WTC11 (cell line): ENCODE measurements at regions not wholly inside any gene's neighbourhood (a gene's known extent, or its start where the extent isn't known, plus 50 kb on each side); places are given as distances from the start of the nearest gene placed in this dataset.

ENCODE experiments used
- ATAC-seq: fragments of 200-7000 bp; cut with Tn5 transposase; 2 replicates; pipeline ENCODE4 v1.10.0; 2021; ENCODE audit warnings: mild to moderate bottlenecking, moderate library complexity
- CTCF ChIA-PET: fragments of 300-600 bp; sonication (Branson Sonifier 250); formaldehyde crosslinking; loops from one replicate; lab custom pipeline; 2021; ENCODE audit warnings: antibody characterized with exemption; lab: Charles Lee
- POLR2A ChIA-PET: fragments of 350-600 bp; sonication (Branson Sonifier 250); formaldehyde crosslinking; loops from one replicate; lab custom pipeline; 2021; ENCODE audit warnings: antibody characterized with exemption; lab: Charles Lee
- DNase-seq: peaks from one replicate; pipeline ENCODE4 v3.0.0; 2021; ENCODE audit warnings: low spot score
- H3K27ac Mint-ChIP-seq: 2 replicates; pipeline ENCODE4 v1.8.0; 2021; ENCODE audit warnings: mixed read lengths
- H3K27me3 Mint-ChIP-seq: 2 replicates; pipeline ENCODE4 v1.8.0; 2021; ENCODE audit warnings: low read depth, mild to moderate bottlenecking, moderate library complexity, mixed read lengths
- H3K36me3 Mint-ChIP-seq: 2 replicates; pipeline ENCODE4 v1.8.0; 2021; ENCODE audit warnings: mixed read lengths
- H3K4me1 Mint-ChIP-seq: 2 replicates; pipeline ENCODE4 v1.8.0; 2022; ENCODE audit warnings: mixed read lengths
- H3K4me3 Mint-ChIP-seq: 2 replicates; pipeline ENCODE4 v1.8.0; 2021; ENCODE audit warnings: mild to moderate bottlenecking, moderate library complexity, mixed read lengths
- H3K9me3 Mint-ChIP-seq: 2 replicates; pipeline ENCODE4 v1.8.0; 2021; ENCODE audit warnings: mixed read lengths
- FOXJ3 ChIP-seq: sonication (generic); formaldehyde crosslinking; IDR thresholded peaks from 2 replicates; pipeline ENCODE4 v1.9.0; 2021; ENCODE audit warnings: missing genetic modification reagents, mild to moderate bottlenecking, borderline replicate concordance
- FOXP1 ChIP-seq: sonication (generic); formaldehyde crosslinking; IDR thresholded peaks from 2 replicates; pipeline ENCODE4 v1.8.0; 2022; ENCODE audit warnings: missing genetic modification reagents, mild to moderate bottlenecking, moderate library complexity, borderline replicate concordance
- PRDM15 ChIP-seq: sonication (generic); formaldehyde crosslinking; IDR thresholded peaks from 2 replicates; pipeline ENCODE4 v1.8.0; 2022; ENCODE audit warnings: missing genetic modification reagents
- PREB ChIP-seq: sonication (generic); formaldehyde crosslinking; IDR thresholded peaks from 2 replicates; pipeline ENCODE4 v1.8.1; 2022; ENCODE audit warnings: mild to moderate bottlenecking, missing genetic modification reagents, moderate library complexity, borderline replicate concordance
- PRRX2 ChIP-seq: fragments of 250-450 bp; sonication (Bioruptor Pico); IDR thresholded peaks from 2 replicates; pipeline ENCODE4 v1.8.0; 2021; ENCODE audit warnings: mild to moderate bottlenecking
- RORB ChIP-seq: fragments of 250-450 bp; sonication (Bioruptor Pico); IDR thresholded peaks from 2 replicates; pipeline ENCODE4 v1.9.0; 2021; ENCODE audit warnings: mild to moderate bottlenecking
- STAT6 ChIP-seq: sonication (generic); formaldehyde crosslinking; conservative IDR thresholded peaks from 2 replicates; pipeline ENCODE4 v1.8.1; 2023; ENCODE audit warnings: mild to moderate bottlenecking, low read depth, missing genetic modification reagents, moderate library complexity
- ZNF121 ChIP-seq: sonication (generic); formaldehyde crosslinking; IDR thresholded peaks from 2 replicates; pipeline ENCODE4 v1.8.0; 2023; ENCODE audit warnings: missing genetic modification reagents
- ZNF138 ChIP-seq: sonication (generic); formaldehyde crosslinking; conservative IDR thresholded peaks from 2 replicates; pipeline ENCODE4 v1.8.1; 2022; ENCODE audit warnings: mild to moderate bottlenecking, moderate library complexity, missing genetic modification reagents
- ZNF416 ChIP-seq: fragments of 250-450 bp; sonication (Bioruptor Pico); IDR thresholded peaks from 2 replicates; pipeline ENCODE4 v1.9.0; 2021; ENCODE audit warnings: mild to moderate bottlenecking, inconsistent platforms
- ZNF423 ChIP-seq: fragments of 250-450 bp; sonication (Bioruptor Pico); IDR thresholded peaks from 2 replicates; pipeline ENCODE4 v2.1.2; 2022; ENCODE audit warnings: mild to moderate bottlenecking, moderate library complexity
- TF ChIP-seq, protein P1 (sequence below): fragments of 250-450 bp; sonication (Bioruptor Pico); IDR thresholded peaks from 2 replicates; pipeline ENCODE4 v1.9.0; 2021; ENCODE audit warnings: mild to moderate bottlenecking
- TF ChIP-seq, protein P2 (sequence below): sonication (generic); formaldehyde crosslinking; IDR thresholded peaks from 2 replicates; pipeline ENCODE4 v1.8.1; 2023; ENCODE audit warnings: mild to moderate bottlenecking, missing genetic modification reagents
- TF ChIP-seq, protein P3 (sequence below): sonication (generic); formaldehyde crosslinking; IDR thresholded peaks from 2 replicates; pipeline ENCODE4 v1.8.1; 2023; ENCODE audit warnings: mild to moderate bottlenecking, missing genetic modification reagents, moderate library complexity
- TF ChIP-seq, protein P4 (sequence below): fragments of 250-450 bp; sonication (Bioruptor Pico); IDR thresholded peaks from 2 replicates; pipeline ENCODE4 v1.8.0; 2021; ENCODE audit warnings: mild to moderate bottlenecking

DNA sequence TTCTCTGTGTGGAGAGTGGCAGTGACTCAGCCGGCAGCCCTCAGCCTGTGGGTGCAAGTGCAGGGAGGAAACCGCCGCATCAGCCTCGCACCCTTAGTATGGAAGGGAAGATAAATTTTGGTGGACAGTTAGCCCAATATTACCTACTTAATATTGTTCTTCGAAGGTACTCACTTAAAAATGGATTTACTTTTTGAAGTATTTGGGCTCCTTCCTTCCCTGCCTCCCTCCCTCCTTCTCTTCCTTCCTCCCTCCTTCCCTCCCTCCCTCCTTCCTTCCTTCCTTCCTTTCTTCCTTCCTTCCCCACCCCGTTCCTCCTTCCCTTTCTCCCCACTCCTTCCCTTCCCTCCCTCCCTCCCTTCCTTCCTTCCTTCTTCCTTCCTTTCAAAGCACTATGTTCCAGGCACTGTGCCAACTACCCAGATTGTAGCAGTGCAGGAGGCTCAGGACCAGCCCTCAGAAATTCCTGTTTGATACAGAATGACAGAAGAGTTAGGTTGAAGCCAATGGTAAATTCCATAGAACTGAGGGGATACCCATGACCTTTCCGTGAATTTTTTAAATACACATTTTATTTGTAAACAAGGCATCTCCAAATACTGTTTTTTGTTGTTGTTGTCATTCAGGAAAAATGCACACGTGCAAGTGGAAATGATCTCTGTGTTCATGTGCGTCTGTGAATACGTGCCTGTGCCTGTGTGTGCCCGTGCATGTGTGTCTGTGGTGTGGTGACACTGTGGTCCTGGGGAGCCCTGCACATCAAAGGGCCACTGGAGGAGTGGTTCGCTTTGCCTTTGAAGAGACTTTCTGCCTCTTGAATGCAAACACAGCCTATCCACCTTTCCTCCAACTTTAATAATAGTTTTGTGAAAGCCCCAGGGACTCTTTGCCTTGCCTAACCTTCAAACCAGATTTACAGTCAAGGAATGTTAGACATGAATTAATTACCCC lies 141.7 kb downstream of the EDN3 start:
- peaks cover 7% of the 10 kb centered on the region for H3K4me1 Mint-ChIP-seq
- TF ChIP-seq, protein P1, sequence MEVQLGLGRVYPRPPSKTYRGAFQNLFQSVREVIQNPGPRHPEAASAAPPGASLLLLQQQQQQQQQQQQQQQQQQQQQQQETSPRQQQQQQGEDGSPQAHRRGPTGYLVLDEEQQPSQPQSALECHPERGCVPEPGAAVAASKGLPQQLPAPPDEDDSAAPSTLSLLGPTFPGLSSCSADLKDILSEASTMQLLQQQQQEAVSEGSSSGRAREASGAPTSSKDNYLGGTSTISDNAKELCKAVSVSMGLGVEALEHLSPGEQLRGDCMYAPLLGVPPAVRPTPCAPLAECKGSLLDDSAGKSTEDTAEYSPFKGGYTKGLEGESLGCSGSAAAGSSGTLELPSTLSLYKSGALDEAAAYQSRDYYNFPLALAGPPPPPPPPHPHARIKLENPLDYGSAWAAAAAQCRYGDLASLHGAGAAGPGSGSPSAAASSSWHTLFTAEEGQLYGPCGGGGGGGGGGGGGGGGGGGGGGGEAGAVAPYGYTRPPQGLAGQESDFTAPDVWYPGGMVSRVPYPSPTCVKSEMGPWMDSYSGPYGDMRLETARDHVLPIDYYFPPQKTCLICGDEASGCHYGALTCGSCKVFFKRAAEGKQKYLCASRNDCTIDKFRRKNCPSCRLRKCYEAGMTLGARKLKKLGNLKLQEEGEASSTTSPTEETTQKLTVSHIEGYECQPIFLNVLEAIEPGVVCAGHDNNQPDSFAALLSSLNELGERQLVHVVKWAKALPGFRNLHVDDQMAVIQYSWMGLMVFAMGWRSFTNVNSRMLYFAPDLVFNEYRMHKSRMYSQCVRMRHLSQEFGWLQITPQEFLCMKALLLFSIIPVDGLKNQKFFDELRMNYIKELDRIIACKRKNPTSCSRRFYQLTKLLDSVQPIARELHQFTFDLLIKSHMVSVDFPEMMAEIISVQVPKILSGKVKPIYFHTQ (CRISPR knock-in tag): no peak
- TF ChIP-seq ZNF121 (CRISPR knock-in tag) (no peak), PREB (no peak)
- POLR2A ChIA-PET: no interaction called here
- peaks cover 6% of the 10 kb centered on the region; the same call in 1 of the 2 replicates for H3K27me3 Mint-ChIP-seq
- no peak overlapping the region for H3K4me3 Mint-ChIP-seq
- no peaks in the 10 kb centered on the region for H3K36me3 Mint-ChIP-seq
- H3K27ac Mint-ChIP-seq: no peak overlapping the region
- ATAC-seq (no peak), DNase-seq (no peak)
- H3K9me3 Mint-ChIP-seq: no peaks in the 10 kb centered on the region
- CTCF ChIA-PET: interaction anchor here (1.1 kb wide), 1 partner anchor 54 kb away, joined by 3 read pairs; no protein-coding TSS in a partner anchor

DNA sequence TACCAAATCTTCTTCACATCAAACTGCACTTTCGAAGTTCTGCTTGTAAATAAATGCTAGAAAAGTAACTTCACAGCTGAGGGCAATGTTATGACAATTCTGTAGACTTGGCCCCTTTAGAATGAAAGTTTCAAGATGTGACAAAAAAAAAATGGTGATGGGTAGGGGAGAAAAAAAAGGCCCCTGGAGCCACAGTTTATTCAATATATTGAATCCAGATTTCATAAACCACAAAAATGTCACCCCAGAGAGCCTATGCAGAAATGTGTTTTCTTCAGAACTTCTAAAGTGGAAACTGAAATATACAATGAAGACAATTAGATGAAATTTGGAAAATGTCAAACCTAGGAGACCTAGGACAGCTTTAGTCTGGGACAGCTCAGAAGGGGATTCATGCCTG lies 143.1 kb downstream of the EDN3 start:
- no peak overlapping the region for H3K4me3 Mint-ChIP-seq
- H3K36me3 Mint-ChIP-seq: no peaks in the 10 kb centered on the region

DNA sequence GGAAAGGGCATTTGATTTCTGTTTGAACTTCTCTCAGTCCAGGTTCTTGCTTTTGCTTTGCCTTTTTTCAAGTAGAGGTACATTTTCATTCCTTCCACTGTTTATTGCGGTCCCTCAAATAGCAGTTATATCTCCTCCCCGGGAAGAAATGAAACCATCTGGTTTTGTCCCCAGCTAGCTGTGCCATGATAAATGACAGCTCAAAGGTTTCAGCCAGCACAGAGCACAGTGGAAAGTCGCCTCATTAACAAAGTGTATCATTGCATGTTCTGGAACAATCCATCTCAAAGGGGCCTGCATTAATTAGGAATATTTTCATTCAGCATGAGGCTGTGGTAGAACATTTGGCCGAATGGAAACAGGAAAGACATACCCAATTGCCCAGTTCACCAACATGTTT lies 146.0 kb downstream of the EDN3 start:
- POLR2A ChIA-PET: no interaction called here
- Mint-ChIP-seq H3K27me3 (peaks cover 13% of the 10 kb centered on the region), H3K4me1 (peaks cover 14% of the 10 kb centered on the region), H3K27ac (no peak overlapping the region), H3K36me3 (no peaks in the 10 kb centered on the region), H3K4me3 (no peak overlapping the region), H3K9me3 (no peaks in the 10 kb centered on the region)
- CTCF ChIA-PET: interaction anchor here (0.5 to 1.7 kb wide), 3 partner anchors 9 to 49 kb away, joined by 4 to 9 read pairs (median 5); no protein-coding TSS in a partner anchor
- no peak for ATAC-seq
- no peak for DNase-seq
- TF ChIP-seq FOXJ3 (CRISPR knock-in tag) (no peak), FOXP1 (CRISPR knock-in tag) (no peak), ZNF423 (no peak), PRDM15 (CRISPR knock-in tag) (no peak), ZNF416 (CRISPR knock-in tag) (no peak), STAT6 (CRISPR knock-in tag) (no peak), ZNF138 (no peak)
- TF ChIP-seq, protein P2, sequence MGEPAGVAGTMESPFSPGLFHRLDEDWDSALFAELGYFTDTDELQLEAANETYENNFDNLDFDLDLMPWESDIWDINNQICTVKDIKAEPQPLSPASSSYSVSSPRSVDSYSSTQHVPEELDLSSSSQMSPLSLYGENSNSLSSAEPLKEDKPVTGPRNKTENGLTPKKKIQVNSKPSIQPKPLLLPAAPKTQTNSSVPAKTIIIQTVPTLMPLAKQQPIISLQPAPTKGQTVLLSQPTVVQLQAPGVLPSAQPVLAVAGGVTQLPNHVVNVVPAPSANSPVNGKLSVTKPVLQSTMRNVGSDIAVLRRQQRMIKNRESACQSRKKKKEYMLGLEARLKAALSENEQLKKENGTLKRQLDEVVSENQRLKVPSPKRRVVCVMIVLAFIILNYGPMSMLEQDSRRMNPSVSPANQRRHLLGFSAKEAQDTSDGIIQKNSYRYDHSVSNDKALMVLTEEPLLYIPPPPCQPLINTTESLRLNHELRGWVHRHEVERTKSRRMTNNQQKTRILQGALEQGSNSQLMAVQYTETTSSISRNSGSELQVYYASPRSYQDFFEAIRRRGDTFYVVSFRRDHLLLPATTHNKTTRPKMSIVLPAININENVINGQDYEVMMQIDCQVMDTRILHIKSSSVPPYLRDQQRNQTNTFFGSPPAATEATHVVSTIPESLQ: no peak
- TF ChIP-seq, protein P3, sequence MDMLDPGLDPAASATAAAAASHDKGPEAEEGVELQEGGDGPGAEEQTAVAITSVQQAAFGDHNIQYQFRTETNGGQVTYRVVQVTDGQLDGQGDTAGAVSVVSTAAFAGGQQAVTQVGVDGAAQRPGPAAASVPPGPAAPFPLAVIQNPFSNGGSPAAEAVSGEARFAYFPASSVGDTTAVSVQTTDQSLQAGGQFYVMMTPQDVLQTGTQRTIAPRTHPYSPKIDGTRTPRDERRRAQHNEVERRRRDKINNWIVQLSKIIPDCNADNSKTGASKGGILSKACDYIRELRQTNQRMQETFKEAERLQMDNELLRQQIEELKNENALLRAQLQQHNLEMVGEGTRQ (CRISPR knock-in tag): no peak

More for the DNA sequence above, 143.1 kb downstream of the EDN3 start:
- TF ChIP-seq RORB (CRISPR knock-in tag) (no peak), PRRX2 (no peak)
- TF ChIP-seq, protein P4, sequence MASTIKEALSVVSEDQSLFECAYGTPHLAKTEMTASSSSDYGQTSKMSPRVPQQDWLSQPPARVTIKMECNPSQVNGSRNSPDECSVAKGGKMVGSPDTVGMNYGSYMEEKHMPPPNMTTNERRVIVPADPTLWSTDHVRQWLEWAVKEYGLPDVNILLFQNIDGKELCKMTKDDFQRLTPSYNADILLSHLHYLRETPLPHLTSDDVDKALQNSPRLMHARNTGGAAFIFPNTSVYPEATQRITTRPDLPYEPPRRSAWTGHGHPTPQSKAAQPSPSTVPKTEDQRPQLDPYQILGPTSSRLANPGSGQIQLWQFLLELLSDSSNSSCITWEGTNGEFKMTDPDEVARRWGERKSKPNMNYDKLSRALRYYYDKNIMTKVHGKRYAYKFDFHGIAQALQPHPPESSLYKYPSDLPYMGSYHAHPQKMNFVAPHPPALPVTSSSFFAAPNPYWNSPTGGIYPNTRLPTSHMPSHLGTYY: no peak
- H3K27me3 Mint-ChIP-seq: peaks cover 6% of the 10 kb centered on the region; the same call in 1 of the 2 replicates
- no peak for ATAC-seq
- H3K27ac Mint-ChIP-seq: no peak overlapping the region
- peaks cover 12% of the 10 kb centered on the region for H3K4me1 Mint-ChIP-seq
- no peaks in the 10 kb centered on the region for H3K9me3 Mint-ChIP-seq
- no peak for DNase-seq
- CTCF ChIA-PET: interaction anchor here (1.1 kb wide), 1 partner anchor 53 kb away, joined by 3 read pairs; no protein-coding TSS in a partner anchor
- POLR2A ChIA-PET: no interaction called here
